AG09319 (cell line): ENCODE measurements at regions not wholly inside any gene's neighbourhood (a gene's known extent, or its start where the extent isn't known, plus 50 kb on each side); places are given as distances from the start of the nearest gene placed in this dataset.
"Not testable (repeated sequence)": the region's sequence is repeated elsewhere in the genome, so short reads cannot be mapped to it uniquely, and the experiment has no call there.

Experiments used
- DNase-seq: peaks from one replicate; pipeline ENCODE4 v3.0.0-alpha.2; 2010; ENCODE audit warnings: low read depth; ENCODE audit errors: extremely low read depth
- TF ChIP-seq, protein P1 (sequence below): IDR thresholded peaks from 2 replicates; pipeline ENCODE4 v1.5.1; 2011; ENCODE audit warnings: low read depth, mild to moderate bottlenecking, inconsistent platforms, low read length, moderate library complexity

DNA sequence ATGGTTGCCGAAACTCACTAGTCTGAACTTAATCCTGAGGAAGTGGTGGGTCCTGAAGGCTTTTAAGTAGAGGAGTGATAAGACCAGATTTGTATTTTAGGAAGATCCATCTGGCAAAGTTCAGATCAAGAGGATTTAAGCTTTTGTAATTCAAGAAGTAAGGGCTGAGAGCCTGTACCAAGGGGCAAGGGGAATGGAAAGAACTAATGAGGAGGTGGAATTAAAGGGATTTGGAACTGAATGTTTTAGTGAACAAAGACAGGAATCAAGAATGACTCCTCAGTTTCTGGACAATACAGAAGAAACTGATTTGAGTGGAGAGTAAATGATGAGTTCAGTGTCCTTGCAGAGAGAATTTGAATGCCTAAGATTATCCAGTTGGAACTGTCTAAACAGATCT, 249.0 kb downstream of the C7orf25 start:
- TF ChIP-seq, protein P1, sequence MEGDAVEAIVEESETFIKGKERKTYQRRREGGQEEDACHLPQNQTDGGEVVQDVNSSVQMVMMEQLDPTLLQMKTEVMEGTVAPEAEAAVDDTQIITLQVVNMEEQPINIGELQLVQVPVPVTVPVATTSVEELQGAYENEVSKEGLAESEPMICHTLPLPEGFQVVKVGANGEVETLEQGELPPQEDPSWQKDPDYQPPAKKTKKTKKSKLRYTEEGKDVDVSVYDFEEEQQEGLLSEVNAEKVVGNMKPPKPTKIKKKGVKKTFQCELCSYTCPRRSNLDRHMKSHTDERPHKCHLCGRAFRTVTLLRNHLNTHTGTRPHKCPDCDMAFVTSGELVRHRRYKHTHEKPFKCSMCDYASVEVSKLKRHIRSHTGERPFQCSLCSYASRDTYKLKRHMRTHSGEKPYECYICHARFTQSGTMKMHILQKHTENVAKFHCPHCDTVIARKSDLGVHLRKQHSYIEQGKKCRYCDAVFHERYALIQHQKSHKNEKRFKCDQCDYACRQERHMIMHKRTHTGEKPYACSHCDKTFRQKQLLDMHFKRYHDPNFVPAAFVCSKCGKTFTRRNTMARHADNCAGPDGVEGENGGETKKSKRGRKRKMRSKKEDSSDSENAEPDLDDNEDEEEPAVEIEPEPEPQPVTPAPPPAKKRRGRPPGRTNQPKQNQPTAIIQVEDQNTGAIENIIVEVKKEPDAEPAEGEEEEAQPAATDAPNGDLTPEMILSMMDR: no peak
- no peak for DNase-seq

DNA sequence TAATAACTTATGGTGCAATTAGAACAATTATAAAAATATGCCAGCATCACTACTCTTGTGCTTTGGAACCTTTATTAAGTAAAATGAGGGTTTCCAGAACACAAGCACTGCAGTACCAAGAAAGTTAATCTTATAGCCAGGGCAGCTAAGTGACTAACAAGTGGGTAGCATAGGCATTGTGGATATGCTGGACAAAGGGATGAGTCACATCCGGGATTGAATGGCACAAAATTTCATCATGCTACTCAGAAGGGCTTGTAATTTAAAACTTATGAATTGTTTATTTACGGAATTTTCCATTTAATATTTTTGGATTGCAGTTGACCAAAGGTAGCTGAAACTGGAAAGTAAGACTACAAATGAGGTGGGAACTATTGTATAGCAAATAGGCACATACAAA, 250.6 kb downstream of the C7orf25 start:
- DNase-seq: peak; percentile 34

DNA sequence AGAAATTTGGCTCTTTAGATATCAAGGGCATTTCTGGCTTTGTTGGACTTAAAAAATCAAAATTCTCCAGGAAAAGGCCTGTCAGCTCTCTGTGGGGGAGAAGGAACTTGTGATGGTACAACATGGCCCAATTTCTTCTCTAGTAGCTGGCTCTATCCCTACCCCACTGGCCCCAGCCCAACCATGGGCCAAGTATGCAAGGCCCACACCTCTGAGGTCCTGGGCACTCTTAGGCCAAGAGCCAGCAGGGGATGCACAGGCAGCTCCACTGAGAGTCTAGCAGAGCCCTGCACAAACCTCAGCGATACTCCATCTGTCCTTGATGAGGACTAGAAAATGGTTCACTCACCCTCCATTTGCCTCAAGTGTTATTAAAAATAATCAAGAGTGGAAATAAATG, 261.2 kb downstream of the C7orf25 start:
- TF ChIP-seq, protein P1: no peak
- DNase-seq: no peak

More for the DNA sequence above, 250.6 kb downstream of the C7orf25 start:
- TF ChIP-seq, protein P1: no peak

DNA sequence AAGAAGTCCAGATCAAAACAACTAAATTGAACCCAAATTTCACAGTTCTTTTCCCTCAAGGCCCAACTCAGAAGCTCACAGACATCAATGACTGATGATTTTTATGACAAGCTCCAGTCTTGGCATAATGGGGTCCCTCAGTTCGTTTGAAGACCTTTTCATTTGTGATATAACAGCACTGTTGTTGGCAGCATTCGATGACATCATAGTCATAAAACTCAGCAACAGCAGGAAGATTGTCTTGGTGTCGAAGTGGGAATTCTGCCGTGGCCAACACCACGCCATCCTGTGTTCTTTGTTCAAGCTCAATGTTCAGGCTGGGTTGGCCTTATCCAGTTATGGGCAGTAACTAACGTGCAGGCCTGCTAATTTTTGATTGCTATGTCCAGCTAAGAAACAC, 261.7 kb downstream of the C7orf25 start:
- TF ChIP-seq, protein P1: no peak
- no peak for DNase-seq

DNA sequence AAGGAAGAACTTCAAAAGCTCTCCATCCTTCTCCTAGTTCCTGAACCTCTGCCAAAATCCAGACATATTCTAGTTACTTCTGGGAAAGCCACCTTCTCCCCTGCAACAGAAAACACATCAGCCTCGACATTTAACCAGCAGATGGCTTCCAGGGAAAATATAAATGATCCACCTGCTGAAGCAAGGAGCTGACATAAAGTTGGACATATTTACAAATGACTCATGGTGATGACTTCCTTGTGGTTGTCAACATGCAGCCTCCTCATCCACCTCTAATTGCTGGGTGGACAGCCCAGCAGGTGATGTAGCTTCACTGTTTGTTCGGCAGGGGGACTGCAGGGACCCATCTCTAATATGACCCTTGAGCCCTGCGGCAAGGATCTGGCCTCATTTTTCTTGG, 266.0 kb downstream of the C7orf25 start:
- TF ChIP-seq, protein P1: no peak
- no peak for DNase-seq

DNA sequence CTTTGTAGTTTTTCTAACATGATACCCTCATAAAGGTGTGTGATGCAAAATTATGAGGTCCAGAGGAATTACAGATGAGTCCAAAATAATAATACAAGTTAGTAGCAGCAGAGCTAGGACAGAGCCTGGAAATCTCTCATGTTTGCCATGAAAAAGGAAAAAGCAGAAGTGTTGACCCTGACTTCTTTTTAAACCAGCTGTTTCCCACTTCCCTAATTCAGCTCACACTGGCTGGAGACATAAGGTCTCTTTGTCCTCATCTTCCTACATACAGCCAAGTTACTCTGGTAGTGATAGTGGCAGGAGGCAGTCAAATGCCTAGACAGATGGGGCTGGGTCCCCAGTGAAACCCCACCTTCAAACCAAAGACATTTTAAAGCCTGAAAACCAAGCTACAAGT, 269.2 kb downstream of the C7orf25 start:
- TF ChIP-seq, protein P1: no peak
- no peak for DNase-seq

DNA sequence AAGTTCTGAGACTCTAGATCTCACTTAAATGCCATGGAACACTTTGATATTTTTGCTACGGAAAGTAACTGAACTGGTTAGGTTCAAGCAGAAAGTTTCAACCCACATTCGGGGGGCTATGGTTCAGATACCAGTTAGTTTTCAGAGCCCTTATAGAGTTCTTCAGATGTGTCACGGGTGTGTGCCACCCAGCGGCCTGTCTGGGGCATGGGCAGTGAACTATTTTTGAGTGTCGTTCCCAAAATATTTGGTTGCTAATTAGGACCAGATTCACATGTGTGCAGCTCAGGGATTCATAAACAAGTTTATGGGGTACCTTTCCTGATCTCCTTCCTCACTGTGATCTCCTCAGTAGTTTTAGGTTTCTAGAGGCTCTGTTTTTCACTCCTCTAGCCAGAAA, 271.9 kb downstream of the C7orf25 start:
- TF ChIP-seq, protein P1: peak; percentile 56
- DNase-seq: no peak

DNA sequence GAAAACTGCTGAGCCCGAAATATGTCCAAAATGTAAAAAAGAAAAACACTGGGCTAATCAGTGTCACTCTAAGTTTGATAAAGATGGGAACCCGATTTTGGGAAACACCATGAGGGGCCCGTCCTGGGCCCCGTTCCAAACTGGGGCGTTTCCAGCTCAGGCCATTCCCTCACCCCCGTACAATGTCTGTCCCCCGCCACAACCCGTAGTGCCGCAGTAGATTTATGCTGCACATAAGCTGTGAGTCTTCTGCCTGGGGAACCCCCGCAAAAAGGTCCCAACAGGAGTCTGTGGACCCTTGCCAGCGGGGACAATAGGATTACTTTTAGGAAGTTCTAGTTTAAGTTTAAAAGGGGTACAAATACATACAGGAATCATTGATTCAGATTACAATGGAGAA, 275.5 kb downstream of the C7orf25 start:
- DNase-seq: not testable (repeated sequence)
